H9 (cell line): ENCODE measurements at regions not wholly inside any gene's neighbourhood (a gene's known extent, or its start where the extent isn't known, plus 50 kb on each side); places are given as distances from the start of the nearest gene placed in this dataset.

Experiments used
- DNase-seq: peaks from one replicate; pipeline ENCODE4 v3.0.0-alpha.2; 2017
- H2AFZ ChIP-seq: one replicate; pipeline ENCODE4 v1.6.1; 2013; ENCODE audit warnings: mild to moderate bottlenecking, low read length, control low read depth, moderate library complexity
- H2AK5ac ChIP-seq: 2 replicates; pipeline ENCODE4 v1.6.1; 2013; ENCODE audit warnings: low read length, control low read depth, mixed read lengths; ENCODE audit not compliant: insufficient read length
- H2BK120ac ChIP-seq: one replicate; pipeline ENCODE4 v1.6.1; 2013; ENCODE audit warnings: low read depth, mild to moderate bottlenecking, low read length, control low read depth, inconsistent platforms; ENCODE audit not compliant: poor library complexity, severe bottlenecking
- H2BK12ac ChIP-seq: 2 replicates; pipeline ENCODE4 v1.6.1; 2013; ENCODE audit warnings: low read length, control low read depth, mixed read lengths, low read depth; ENCODE audit not compliant: insufficient read length
- H2BK15ac ChIP-seq: 2 replicates; pipeline ENCODE4 v1.6.1; 2013; ENCODE audit warnings: low read depth, low read length, control low read depth
- H2BK20ac ChIP-seq: one replicate; pipeline ENCODE4 v1.6.1; 2013; ENCODE audit warnings: low read depth, mild to moderate bottlenecking, low read length, control low read depth, inconsistent platforms; ENCODE audit not compliant: poor library complexity, severe bottlenecking
- H2BK5ac ChIP-seq: 2 replicates; pipeline ENCODE4 v1.6.1; 2013; ENCODE audit warnings: low read length, control low read depth, mixed read lengths; ENCODE audit not compliant: insufficient read length
- H3K14ac ChIP-seq: 2 replicates; pipeline ENCODE4 v1.6.1; 2013; ENCODE audit warnings: low read length, control low read depth; ENCODE audit not compliant: insufficient read depth
- H3K18ac ChIP-seq: 2 replicates; pipeline ENCODE4 v1.6.1; 2013; ENCODE audit warnings: low read depth, mild to moderate bottlenecking, mixed read lengths, low read length, control low read depth; ENCODE audit not compliant: insufficient read length
- H3K23ac ChIP-seq: 2 replicates; pipeline ENCODE4 v1.6.1; 2013; ENCODE audit warnings: low read length, control low read depth, mixed read lengths, low read depth; ENCODE audit not compliant: insufficient read length
- H3K23me2 ChIP-seq: 2 replicates; pipeline ENCODE4 v1.6.1; 2013; ENCODE audit warnings: low read depth, mild to moderate bottlenecking, mixed read lengths, low read length, control low read depth; ENCODE audit not compliant: insufficient read length, poor library complexity, severe bottlenecking
- H3K27ac ChIP-seq: 2 replicates; pipeline ENCODE4 v1.5.1; 2013; ENCODE audit warnings: low read length, control low read depth, mixed read lengths, low read depth; ENCODE audit not compliant: insufficient read length
- H3K27me3 ChIP-seq: 2 replicates; pipeline ENCODE4 v1.6.1; 2013; ENCODE audit warnings: low read length, control low read depth, inconsistent platforms; ENCODE audit not compliant: insufficient read depth
- H3K4ac ChIP-seq: 2 replicates; pipeline ENCODE4 v1.6.1; 2013; ENCODE audit warnings: low read depth, mild to moderate bottlenecking, control low read depth, inconsistent platforms, low read length, moderate library complexity
- H3K4me1 ChIP-seq: 2 replicates; pipeline ENCODE4 v1.6.1; 2013; ENCODE audit warnings: low read length, control low read depth, inconsistent platforms; ENCODE audit not compliant: insufficient read depth
- H3K4me2 ChIP-seq: 2 replicates; pipeline ENCODE4 v1.6.1; 2013; ENCODE audit warnings: low read length, control low read depth, mixed read lengths; ENCODE audit not compliant: insufficient read length, insufficient read depth
- H3K56ac ChIP-seq: 2 replicates; pipeline ENCODE4 v1.6.1; 2013; ENCODE audit warnings: low read depth, mild to moderate bottlenecking, mixed read lengths, low read length, control low read depth; ENCODE audit not compliant: insufficient read length
- H3K79me1 ChIP-seq: 2 replicates; pipeline ENCODE4 v1.6.1; 2013; ENCODE audit warnings: low read depth, mild to moderate bottlenecking, moderate library complexity, low read length, control low read depth, inconsistent platforms; ENCODE audit not compliant: insufficient read depth, poor library complexity, severe bottlenecking
- H3K79me2 ChIP-seq: 2 replicates; pipeline ENCODE4 v1.6.1; 2013; ENCODE audit warnings: low read length, control low read depth, inconsistent platforms; ENCODE audit not compliant: insufficient read depth
- H3K9ac ChIP-seq: 2 replicates; pipeline ENCODE4 v1.6.1; 2013; ENCODE audit warnings: low read length, control low read depth, mixed read lengths; ENCODE audit not compliant: insufficient read length; ENCODE audit errors: extremely low read depth
- H3K9me3 ChIP-seq: one replicate; pipeline ENCODE4 v1.6.1; 2013; ENCODE audit warnings: low read depth, low read length, inconsistent platforms; ENCODE audit not compliant: control insufficient read depth
- H3T11ph ChIP-seq: one replicate; pipeline ENCODE4 v1.6.1; 2013; ENCODE audit warnings: mild to moderate bottlenecking, low read length, control low read depth, inconsistent platforms
- H4K20me1 ChIP-seq: one replicate; pipeline ENCODE4 v1.6.1; 2013; ENCODE audit not compliant: control insufficient read depth, insufficient read length, insufficient read depth
- H4K5ac ChIP-seq: 2 replicates; pipeline ENCODE4 v1.6.1; 2013; ENCODE audit warnings: low read depth, mild to moderate bottlenecking, mixed read lengths, low read length, control low read depth; ENCODE audit not compliant: insufficient read length
- H4K8ac ChIP-seq: replicated peaks from 2 replicates; pipeline ENCODE4 v1.6.1; 2013; ENCODE audit warnings: low read length, control low read depth, mixed read lengths, low read depth; ENCODE audit not compliant: insufficient read length
- H4K91ac ChIP-seq: 2 replicates; pipeline ENCODE4 v1.6.1; 2013; ENCODE audit warnings: low read depth, mild to moderate bottlenecking, moderate library complexity, mixed read lengths, low read length, control low read depth; ENCODE audit not compliant: insufficient read length
- H3K27ac Mint-ChIP-seq, 3 experiments: 2 replicates in 2 of 3; 3 replicates in 1 of 3; pipeline ENCODE4 v1.8.0; 2020 to 2021; ENCODE audit warnings: mixed read lengths in 3 of 3, mild to moderate bottlenecking in 1 of 3, moderate library complexity in 1 of 3
- H3K27me3 Mint-ChIP-seq: 2 replicates; pipeline ENCODE4 v1.8.0; 2021; ENCODE audit warnings: low read depth, mild to moderate bottlenecking, moderate library complexity, mixed read lengths
- H3K36me3 Mint-ChIP-seq, 3 experiments: 2 replicates in 2 of 3; 3 replicates in 1 of 3; pipeline ENCODE4 v1.8.0; 2020 to 2021; ENCODE audit warnings: low read depth in 3 of 3, mixed read lengths in 3 of 3; ENCODE audit not compliant: insufficient read depth in 1 of 3
- H3K4me1 Mint-ChIP-seq, 2 experiments: 2 replicates each; pipeline ENCODE4 v1.8.0; 2020; ENCODE audit warnings: mixed read lengths in 2 of 2
- H3K4me3 Mint-ChIP-seq, 2 experiments: 2 replicates in 1 of 2; 3 replicates in 1 of 2; pipeline ENCODE4 v1.8.0; 2020 to 2021; ENCODE audit warnings: mild to moderate bottlenecking in 2 of 2, mixed read lengths in 2 of 2, moderate library complexity in 1 of 2
- H3K9me3 Mint-ChIP-seq, 2 experiments: 2 replicates in 1 of 2; 3 replicates in 1 of 2; pipeline ENCODE4 v1.8.0; 2020; ENCODE audit warnings: mild to moderate bottlenecking in 2 of 2, mixed read lengths in 2 of 2, moderate library complexity in 1 of 2
- CTCF ChIP-seq: fragments of 200-600 bp; sonication (generic); conservative IDR thresholded peaks from 3 replicates; pipeline ENCODE4 v1.8.0; 2021; ENCODE audit warnings: antibody characterized with exemption, mild to moderate bottlenecking

- no peaks in the 10 kb centered on the region for H3K79me2 ChIP-seq
- no peak overlapping the region for H4K8ac ChIP-seq
- H2BK5ac ChIP-seq, result no peak overlapping the region
- no peak overlapping the region for H2BK15ac ChIP-seq
- H3K4me2 ChIP-seq, result no peak overlapping the region
- DNase-seq, result no peak
- no peaks in the 10 kb centered on the region for H3K27me3 Mint-ChIP-seq
- TF ChIP-seq CTCF, result no peak
- H3K9me3 ChIP-seq, result no peaks in the 10 kb centered on the region
- H4K91ac ChIP-seq, result no peak overlapping the region
- no peak overlapping the region for H3K14ac ChIP-seq
- no peaks in the 10 kb centered on the region for H3K23me2 ChIP-seq
- no peaks in the 10 kb centered on the region for H4K20me1 ChIP-seq
- no peak overlapping the region for H2AK5ac ChIP-seq
- H3K27ac Mint-ChIP-seq, result no peak overlapping the region
- no peak overlapping the region for H4K5ac ChIP-seq
- H3K4ac ChIP-seq, result no peak overlapping the region
- no peaks in the 10 kb centered on the region for H3K79me1 ChIP-seq
- no peak overlapping the region for H3K18ac ChIP-seq
- peaks cover 6 to 8% of the 10 kb centered on the region in 2 experiments for H3K4me1 Mint-ChIP-seq
- no peak overlapping the region for H2BK12ac ChIP-seq
- no peak overlapping the region for H3K56ac ChIP-seq
- no peak overlapping the region for H2AFZ ChIP-seq
- no peaks in the 10 kb centered on the region for H3K9me3 Mint-ChIP-seq
- H2BK20ac ChIP-seq, result no peak overlapping the region
- no peak overlapping the region for H3K23ac ChIP-seq
- no peak overlapping the region for H3T11ph ChIP-seq
- H3K27me3 ChIP-seq, result no peaks in the 10 kb centered on the region
- H2BK120ac ChIP-seq, result no peak overlapping the region
- no peak overlapping the region for H3K9ac ChIP-seq
- no peak overlapping the region for H3K27ac ChIP-seq
- H3K4me1 ChIP-seq, result no peaks in the 10 kb centered on the region
- H3K4me3 Mint-ChIP-seq, result no peak overlapping the region
- H3K36me3 Mint-ChIP-seq, result no peaks in the 10 kb centered on the region
Measured at GRCh38 chr5:89351975-89352374, 469.0 kb upstream of the MEF2C start.
